ENCODE measurements at regions not wholly inside any gene's neighbourhood (a gene's known extent, or its start where the extent isn't known, plus 50 kb on each side); places are given as distances from the start of the nearest gene placed in this dataset.
"Not testable (repeated sequence)": the region's sequence is repeated elsewhere in the genome, so short reads cannot be mapped to it uniquely, and the experiment has no call there.

- ATAC-seq (no peak), DNase-seq (no peak)
- intact Hi-C loops (cut with DNase I) = loop anchor here in 1 of 2 donors (2.0 kb wide), 1 partner anchor 1338 kb away; no protein-coding TSS in a partner anchor
Measured at GRCh38 chr10:9211228-9211627, 1156.7 kb downstream of the GATA3 start.

DNA sequence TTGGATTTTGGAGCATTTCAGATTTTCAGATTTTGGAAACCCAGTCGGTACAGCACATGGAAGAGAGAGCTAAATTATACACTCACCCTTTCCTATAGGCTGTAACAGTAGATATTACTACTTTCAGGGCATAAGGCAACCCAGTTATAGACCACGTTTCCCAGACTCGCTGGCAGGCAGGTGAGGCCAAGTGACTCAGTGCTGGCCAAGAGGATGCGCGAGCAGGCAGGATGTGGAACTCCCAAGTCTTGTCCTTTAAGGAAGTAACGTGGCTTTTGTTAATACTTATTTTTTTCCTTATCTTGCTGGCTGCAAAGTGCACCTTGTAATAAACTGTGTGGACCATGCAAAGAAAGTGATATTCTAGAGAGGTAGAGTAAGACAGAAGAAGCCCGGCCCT, 1160.1 kb downstream of the GATA3 start:
- DNase-seq = no peak
- intact Hi-C loops (cut with DNase I) = no loop called here

GRCh38 chr10:9215121-9215520, 1160.6 kb downstream of the GATA3 start:
- DNase-seq (no peak), ATAC-seq (no peak)
- intact Hi-C loops (cut with DNase I) = no loop called here

More for the DNA sequence above, 1160.1 kb downstream of the GATA3 start:
- no peak for ATAC-seq

- intact Hi-C loops (cut with DNase I) = no loop called here
- no peak for ATAC-seq
Measured at GRCh38 chr10:9219860-9220259, 1165.4 kb downstream of the GATA3 start.

DNA sequence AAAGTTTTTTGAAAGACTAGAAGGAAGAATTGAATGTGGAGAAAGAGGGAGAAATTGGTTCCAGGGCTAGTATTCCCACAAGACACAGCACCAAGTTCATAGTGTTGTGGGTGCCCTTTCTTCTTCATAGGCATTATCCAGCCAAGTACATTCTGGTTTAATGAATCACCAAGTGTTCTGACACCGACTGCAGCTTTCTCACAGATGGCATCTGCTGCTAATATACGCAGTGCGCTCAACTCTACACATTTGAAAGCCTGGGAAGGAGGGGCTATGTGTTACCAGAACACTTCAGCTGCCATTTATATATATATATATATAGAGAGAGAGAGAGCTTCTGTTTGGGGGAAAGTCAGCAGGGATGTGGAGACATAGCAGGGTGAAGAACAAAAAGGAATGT, 1168.4 kb downstream of the GATA3 start:
- no peak for ATAC-seq
- no peak for DNase-seq
- intact Hi-C loops (cut with DNase I) = no loop called here

More at GRCh38 chr10:9219860-9220259, 1165.4 kb downstream of the GATA3 start:
- DNase-seq = no peak

- intact Hi-C loops (cut with DNase I) = no loop called here
- ATAC-seq = no peak
- DNase-seq = no peak
Measured at GRCh38 chr10:9227679-9228365, 1173.3 kb downstream of the GATA3 start.

- intact Hi-C loops (cut with DNase I) = no loop called here
- DNase-seq = no peak
- ATAC-seq = no peak
Measured at GRCh38 chr10:9228771-9229170, 1174.3 kb downstream of the GATA3 start.

DNA sequence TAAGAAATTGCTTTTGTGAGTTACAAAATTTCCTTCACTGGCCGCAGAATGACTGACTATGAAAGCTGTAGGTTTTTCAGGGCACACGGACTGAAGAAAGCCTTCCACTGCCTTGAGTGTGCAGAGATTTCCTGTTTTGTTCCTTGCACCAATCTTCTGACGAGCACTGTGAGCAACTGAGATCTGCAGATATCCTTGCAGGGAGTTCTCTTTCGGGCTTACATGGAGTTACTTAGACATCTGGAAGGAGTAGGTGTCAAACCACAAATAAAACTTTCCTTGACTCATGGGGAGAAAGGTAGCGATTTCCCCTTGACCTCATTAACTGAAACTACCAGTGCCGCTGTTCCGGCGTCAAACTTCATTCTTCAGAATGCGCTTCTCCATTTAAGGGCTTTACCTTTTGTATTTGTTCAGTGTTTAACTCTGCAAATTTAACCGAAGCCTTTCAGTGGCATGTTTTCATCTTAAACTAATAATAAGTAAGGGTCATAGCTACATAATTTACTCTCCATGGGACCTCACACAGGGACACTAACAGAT, 1175.3 kb downstream of the GATA3 start:
- intact Hi-C loops (cut with DNase I) = no loop called here
- ATAC-seq = no peak
- DNase-seq = no peak

GRCh38 chr10:9230625-9231024, 1176.1 kb downstream of the GATA3 start:
- DNase-seq = no peak
- intact Hi-C loops (cut with DNase I) = no loop called here
- no peak for ATAC-seq

DNA sequence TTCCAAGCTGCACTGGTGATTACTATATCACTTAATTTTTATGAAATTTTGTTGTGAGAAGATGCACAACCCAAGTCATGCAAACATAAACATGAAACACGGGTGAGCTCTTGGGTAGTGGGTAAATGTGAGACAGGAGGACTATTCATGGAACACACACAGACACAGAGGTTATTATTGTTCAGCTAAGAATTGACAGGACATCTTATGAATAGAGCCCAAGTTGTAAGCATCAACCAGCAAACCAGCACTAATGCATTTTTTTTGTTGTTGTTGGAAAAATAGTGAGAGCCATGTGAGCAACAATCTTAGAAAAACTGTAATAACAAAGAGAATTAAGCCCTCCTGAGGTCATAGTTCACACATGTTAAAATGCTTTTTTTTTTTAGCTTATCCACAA, 1179.7 kb downstream of the GATA3 start:
- intact Hi-C loops (cut with DNase I) = no loop called here
- ATAC-seq = no peak
- no peak for DNase-seq

DNA sequence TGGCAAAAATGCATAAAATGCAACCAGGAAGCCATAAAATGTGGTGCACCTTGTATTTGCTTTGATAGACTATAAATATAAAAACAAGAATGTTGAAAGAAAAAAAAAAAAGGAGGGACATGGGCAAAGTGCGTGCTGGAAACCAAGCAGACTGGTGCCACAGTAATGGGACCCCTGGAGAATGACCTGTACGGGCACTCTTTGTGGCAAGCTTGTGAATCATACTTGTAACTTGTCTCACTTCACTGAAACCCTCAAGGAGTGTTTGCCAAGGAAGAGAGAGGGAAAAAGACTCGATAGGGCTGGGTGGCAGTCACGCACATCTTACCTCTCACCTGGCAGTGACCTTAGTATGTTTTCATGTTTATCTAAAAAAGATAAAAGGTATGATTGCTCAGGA, 1183.6 kb downstream of the GATA3 start:
- DNase-seq (no peak), ATAC-seq (no peak)
- intact Hi-C loops (cut with DNase I) = no loop called here

DNA sequence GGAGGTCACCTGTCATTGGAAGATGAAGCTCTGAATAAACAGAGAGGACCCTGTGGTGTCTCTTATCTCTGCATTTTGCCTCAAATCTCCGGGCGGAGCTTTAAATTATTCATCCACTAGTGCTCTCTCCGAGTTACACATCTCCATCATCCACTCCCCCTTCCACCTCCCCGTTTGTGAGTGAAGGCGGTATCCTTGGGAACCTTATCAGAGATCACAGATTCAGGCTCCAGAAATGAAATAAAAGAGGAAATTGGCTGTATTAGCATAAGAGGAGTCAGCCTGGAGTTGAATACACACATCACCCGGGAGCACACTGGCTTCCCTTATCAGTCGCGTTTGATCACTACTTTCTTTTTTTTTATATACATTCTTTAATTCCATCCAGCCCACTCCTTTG, 1184.8 kb downstream of the GATA3 start:
- ATAC-seq (no peak), DNase-seq (no peak)
- intact Hi-C loops (cut with DNase I) = no loop called here

DNA sequence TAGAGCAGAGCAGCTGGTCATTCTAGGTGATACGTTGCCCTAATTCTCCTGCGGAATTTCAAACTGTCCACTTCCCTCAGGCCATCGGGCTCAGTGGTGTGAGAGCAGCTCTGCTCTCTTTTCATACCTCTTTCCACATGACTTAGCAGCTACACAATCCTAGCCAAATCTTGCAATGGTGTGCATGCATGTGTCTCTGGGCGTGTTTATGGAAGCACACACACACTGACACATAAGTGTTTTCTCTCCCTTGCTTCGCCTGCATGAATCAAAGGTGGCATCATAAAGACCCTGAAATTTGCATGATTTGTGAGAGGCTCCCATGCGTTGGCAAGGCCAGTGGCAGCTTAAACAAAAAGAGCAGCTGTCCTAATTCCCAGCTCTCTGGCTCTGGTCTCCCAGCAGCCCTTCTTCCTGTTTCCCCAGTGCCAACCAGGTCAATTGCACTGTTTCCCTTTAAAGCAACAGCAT, 1189.5 kb downstream of the GATA3 start:
- DNase-seq (no peak), ATAC-seq (no peak)
- intact Hi-C loops (cut with DNase I) = no loop called here

GRCh38 chr10:9244864-9245263, 1190.4 kb downstream of the GATA3 start:
- no peak for DNase-seq
- ATAC-seq = no peak
- intact Hi-C loops (cut with DNase I) = no loop called here

DNA sequence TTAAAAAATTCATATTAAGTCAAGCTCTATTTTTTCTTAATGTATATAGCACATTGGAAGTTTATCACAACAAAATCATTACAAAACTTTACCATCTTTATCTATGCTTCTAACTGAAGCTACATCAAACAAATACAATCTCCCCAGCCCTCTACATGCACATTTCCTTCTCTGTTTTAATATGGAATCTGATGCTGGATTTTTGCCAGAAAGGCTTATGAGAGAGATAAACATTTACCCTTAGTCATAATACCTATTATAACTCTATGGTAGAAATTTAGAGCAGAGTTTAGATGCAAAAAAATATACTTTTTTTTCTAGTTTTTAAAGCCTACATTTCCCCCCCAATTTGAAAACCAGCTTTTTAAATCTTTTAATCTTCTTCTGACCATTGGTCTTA, 1198.6 kb downstream of the GATA3 start:
- DNase-seq (no peak), ATAC-seq (no peak)
- intact Hi-C loops (cut with DNase I) = no loop called here

DNA sequence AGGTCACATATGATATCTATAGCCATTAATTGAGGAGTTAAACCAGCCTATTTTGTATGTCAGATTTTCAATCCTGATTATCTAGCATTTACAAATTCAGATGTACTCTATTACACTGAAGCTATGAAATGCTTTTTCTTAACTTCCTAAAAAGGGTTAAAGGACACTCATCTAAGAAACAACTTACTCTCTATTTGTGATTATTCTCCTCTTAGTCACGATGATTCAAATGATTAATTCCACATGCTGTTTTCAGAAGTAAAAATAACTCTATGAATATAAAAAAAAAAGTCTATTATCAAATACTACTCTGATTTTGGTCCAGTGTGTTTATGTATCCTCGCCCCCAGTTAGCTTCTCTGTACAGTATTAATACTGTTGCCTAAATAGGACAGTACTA, 1199.9 kb downstream of the GATA3 start:
- intact Hi-C loops (cut with DNase I) = no loop called here
- ATAC-seq (no peak), DNase-seq (no peak)

- no peak for ATAC-seq
- DNase-seq = no peak
- intact Hi-C loops (cut with DNase I) = no loop called here
Measured at GRCh38 chr10:9260690-9261089, 1206.2 kb downstream of the GATA3 start.

DNA sequence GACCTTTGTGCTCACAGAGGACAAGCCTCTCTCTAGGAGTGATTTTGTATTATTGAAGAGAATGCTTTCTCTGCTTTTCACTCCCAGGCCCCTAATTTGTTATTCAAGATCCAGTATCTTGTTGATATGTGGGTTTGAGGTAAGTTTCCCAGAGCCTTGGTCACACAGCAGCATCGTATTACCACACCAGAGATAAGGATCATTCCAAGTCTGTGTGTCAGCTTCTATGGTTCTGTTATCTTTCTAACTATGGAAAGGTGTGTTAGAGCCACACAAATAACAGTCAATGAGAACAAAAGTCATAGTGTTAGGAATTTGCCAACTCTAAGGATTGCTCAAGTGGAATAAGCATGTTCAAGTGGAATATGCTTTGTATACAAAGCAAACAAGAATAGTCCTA, 1208.3 kb downstream of the GATA3 start:
- intact Hi-C loops (cut with DNase I) = no loop called here

DNA sequence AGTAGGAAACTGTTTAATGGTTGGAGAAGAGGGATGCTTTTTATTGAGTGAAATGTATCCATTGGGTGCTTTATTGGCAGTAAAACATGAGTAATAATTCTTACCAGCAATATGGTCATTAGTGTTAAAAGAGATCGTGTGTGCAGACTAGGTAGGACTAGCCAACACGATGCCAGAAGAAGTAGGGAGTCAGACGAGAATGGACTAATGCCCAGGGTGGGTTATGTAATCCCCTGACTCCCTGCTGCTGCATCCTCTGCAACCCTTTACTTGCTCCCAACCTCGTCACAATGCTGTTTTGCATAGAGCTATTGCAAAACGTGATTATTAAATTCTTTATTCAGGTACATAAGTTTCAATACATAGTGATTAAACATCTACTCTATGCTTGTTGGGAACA, 1213.7 kb downstream of the GATA3 start:
- DNase-seq (no peak), ATAC-seq (no peak)
- intact Hi-C loops (cut with DNase I) = no loop called here

More for the DNA sequence above, 1208.3 kb downstream of the GATA3 start:
- no peak for ATAC-seq
- no peak for DNase-seq

DNA sequence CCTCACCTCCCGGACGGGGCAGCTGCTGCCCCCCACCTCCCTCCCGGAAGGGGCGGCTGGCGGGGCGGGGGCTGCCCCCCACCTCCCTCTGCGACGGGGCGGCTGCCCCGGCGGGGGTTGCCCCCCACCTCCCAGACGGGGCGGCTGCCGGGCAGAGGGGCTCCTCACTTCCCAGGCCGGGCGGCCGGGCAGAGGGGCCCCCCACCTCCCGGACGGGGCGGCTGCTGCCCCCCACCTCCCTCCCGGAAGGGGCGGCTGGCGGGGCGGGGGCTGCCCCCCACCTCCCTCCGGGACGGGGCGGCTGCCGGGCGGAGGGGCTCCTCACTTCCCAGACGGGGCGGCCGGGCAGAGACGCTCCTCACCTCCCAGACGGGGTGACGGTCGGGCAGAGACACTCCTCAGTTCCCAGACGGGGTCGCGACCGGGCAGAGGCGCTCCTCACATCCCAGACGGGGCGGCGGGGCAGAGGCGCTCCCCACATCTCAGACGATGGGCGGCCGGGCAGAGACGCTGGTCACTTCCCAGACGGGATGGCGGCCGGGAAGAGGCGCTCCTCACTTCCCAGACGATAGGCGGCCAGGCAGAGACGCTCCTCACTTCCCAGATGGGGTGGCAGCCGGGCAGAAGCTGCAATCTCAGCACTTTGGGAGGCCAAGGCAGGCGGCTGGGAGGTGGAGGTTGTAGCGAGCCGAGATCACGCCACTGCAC, 1218.8 kb downstream of the GATA3 start:
- DNase-seq; intact Hi-C loops (cut with DNase I); ATAC-seq: not testable (repeated sequence)
